H1 (cell line): ENCODE measurements at regions not wholly inside any gene's neighbourhood (a gene's known extent, or its start where the extent isn't known, plus 50 kb on each side); places are given as distances from the start of the nearest gene placed in this dataset.
"Not testable (repeated sequence)": the region's sequence is repeated elsewhere in the genome, so short reads cannot be mapped to it uniquely, and the experiment has no call there.

Experiments
- CTCF ChIA-PET: fragments of 300-600 bp; sonication (Branson Sonifier 250); formaldehyde crosslinking; loops from one replicate; lab custom pipeline; 2021; ENCODE audit not compliant: partially characterized antibody; lab: Charles Lee
- POLR2A ChIA-PET: fragments of 300-600 bp; sonication (Branson Sonifier 250); formaldehyde crosslinking; loops from one replicate; lab custom pipeline; 2021; ENCODE audit warnings: inconsistent platforms; ENCODE audit not compliant: partially characterized antibody; lab: Charles Lee
- DNase-seq, 2 experiments: peaks; one replicate each; pipeline versions ENCODE4 v3.0.0 to v3.0.0-alpha.2; 2010 to 2022; ENCODE audit warnings: low spot score in 2 of 2, low read depth in 1 of 2, mixed read lengths in 1 of 2
- FAIRE-seq: peaks from 2 replicates; lab custom pipeline; 2011; peaks lifted over from hg19 to GRCh38; lab: Jason Lieb, UNC
- H2AFZ ChIP-seq: 2 replicates; pipeline ENCODE4 v1.8.1; 2012; ENCODE audit warnings: low read length, inconsistent platforms
- H2AK5ac ChIP-seq: 2 replicates; pipeline ENCODE4 v1.6.1; 2013; ENCODE audit warnings: low read depth, low read length
- H2BK120ac ChIP-seq: replicated peaks from 2 replicates; pipeline ENCODE3; 2013; ENCODE audit warnings: low read depth, low read length, inconsistent platforms
- H2BK12ac ChIP-seq: 2 replicates; pipeline ENCODE4 v1.6.1; 2013; ENCODE audit warnings: low read depth, low read length
- H2BK15ac ChIP-seq: 2 replicates; pipeline ENCODE4 v1.6.1; 2013; ENCODE audit warnings: low read length
- H2BK20ac ChIP-seq: 2 replicates; pipeline ENCODE4 v1.6.1; 2013; ENCODE audit warnings: low read length
- H2BK5ac ChIP-seq: 2 replicates; pipeline ENCODE4 v1.6.1; 2013; ENCODE audit warnings: low read depth, low read length
- H3K14ac ChIP-seq: 2 replicates; pipeline ENCODE4 v1.6.1; 2013; ENCODE audit warnings: inconsistent platforms; ENCODE audit not compliant: insufficient read length
- H3K18ac ChIP-seq: 2 replicates; pipeline ENCODE4 v1.6.1; 2013; ENCODE audit warnings: low read length; ENCODE audit errors: extremely low read depth
- H3K23ac ChIP-seq: 2 replicates; pipeline ENCODE4 v1.6.1; 2013; ENCODE audit warnings: inconsistent platforms; ENCODE audit not compliant: insufficient read length
- H3K23me2 ChIP-seq: 2 replicates; pipeline ENCODE4 v1.6.1; 2013; ENCODE audit warnings: low read depth, low read length
- H3K27ac ChIP-seq: 2 replicates; pipeline ENCODE4 v1.6.1; 2011; ENCODE audit warnings: low read depth, low read length, inconsistent platforms
- H3K27me3 ChIP-seq, 4 experiments: replicated peaks in 1 of 4; 1 replicate in 1 of 4; 2 replicates in 3 of 4; pipeline versions ENCODE4 v1.6.1 to v1.8.1; 2011 to 2013; ENCODE audit warnings: low read length in 3 of 4, mild to moderate bottlenecking in 3 of 4, inconsistent platforms in 2 of 4, mixed read lengths in 2 of 4, moderate library complexity in 1 of 4; ENCODE audit not compliant: control insufficient read depth in 3 of 4, insufficient read depth in 3 of 4; ENCODE audit errors: extremely low read depth in 1 of 4
- H3K36me3 ChIP-seq, 4 experiments: 2 replicates each; pipeline versions ENCODE4 v1.6.1 to v1.8.1; 2011 to 2013; ENCODE audit warnings: mild to moderate bottlenecking in 4 of 4, low read length in 3 of 4, moderate library complexity in 2 of 4, control low read depth in 1 of 4, inconsistent platforms in 1 of 4; ENCODE audit not compliant: insufficient read depth in 4 of 4, control insufficient read depth in 2 of 4
- H3K4ac ChIP-seq: replicated peaks from 2 replicates; pipeline ENCODE3; 2013; ENCODE audit warnings: low read length, low read depth, mixed read lengths, inconsistent platforms; ENCODE audit not compliant: insufficient read length
- H3K4me1 ChIP-seq, 4 experiments: replicated peaks in 1 of 4; 1 replicate in 1 of 4; 2 replicates in 3 of 4; pipeline versions ENCODE4 v1.6.1 to v1.8.1; 2011 to 2013; ENCODE audit warnings: low read length in 3 of 4, inconsistent platforms in 2 of 4, mixed read lengths in 1 of 4; ENCODE audit not compliant: insufficient read depth in 4 of 4, control insufficient read depth in 3 of 4
- H3K4me2 ChIP-seq, 2 experiments: 2 replicates each; pipeline versions ENCODE4 v1.6.1 to v1.8.1; 2011 to 2013; ENCODE audit warnings: low read depth in 2 of 2, low read length in 2 of 2, control low read depth in 1 of 2, inconsistent platforms in 1 of 2, mild to moderate bottlenecking in 1 of 2; ENCODE audit not compliant: insufficient read depth in 1 of 2
- H3K4me3 ChIP-seq, 4 experiments: fragments of 200-600, 300-600 bp in 1 of 4; sonication (generic), shearing (Covaris generic), sonication (Bioruptor Twin) in 1 of 4; 2 replicates each; pipeline versions ENCODE4 v1.5.1 to v1.8.1; 2011 to 2016; ENCODE audit warnings: low read length in 4 of 4, low read depth in 3 of 4, control low read depth in 2 of 4, inconsistent platforms in 2 of 4, mild to moderate bottlenecking in 2 of 4, mixed read lengths in 1 of 4, moderate library complexity in 1 of 4; ENCODE audit not compliant: insufficient read depth in 2 of 4; ENCODE audit errors: extremely low read depth in 1 of 4
- H3K56ac ChIP-seq: replicated peaks from 2 replicates; pipeline ENCODE3; 2013; ENCODE audit warnings: low read depth, mild to moderate bottlenecking, mixed read lengths, low read length, inconsistent platforms; ENCODE audit not compliant: insufficient read length
- H3K79me1 ChIP-seq: 2 replicates; pipeline ENCODE4 v1.6.1; 2013; ENCODE audit warnings: low read depth, low read length, control low read depth
- H3K79me2 ChIP-seq, 2 experiments: 2 replicates each; pipeline versions ENCODE4 v1.6.1 to v1.8.1; 2012 to 2013; ENCODE audit warnings: low read length in 2 of 2, mild to moderate bottlenecking in 2 of 2, inconsistent platforms in 1 of 2; ENCODE audit not compliant: insufficient read depth in 2 of 2, control insufficient read depth in 1 of 2
- H3K9ac ChIP-seq, 4 experiments: replicated peaks in 1 of 4; 1 replicate in 1 of 4; 2 replicates in 3 of 4; pipeline versions ENCODE4 v1.6.1 to v1.8.1; 2011 to 2013; ENCODE audit warnings: low read depth in 3 of 4, low read length in 3 of 4, control low read depth in 2 of 4, mild to moderate bottlenecking in 2 of 4, moderate library complexity in 2 of 4, inconsistent platforms in 1 of 4; ENCODE audit errors: extremely low read depth in 1 of 4
- H3K9me3 ChIP-seq, 2 experiments: 2 replicates each; pipeline versions ENCODE4 v1.6.1 to v1.8.1; 2012 to 2013; ENCODE audit warnings: mild to moderate bottlenecking in 2 of 2, moderate library complexity in 2 of 2, control low read depth in 1 of 2, inconsistent platforms in 1 of 2, low read depth in 1 of 2, low read length in 1 of 2, mixed read lengths in 1 of 2; ENCODE audit not compliant: insufficient read depth in 2 of 2
- H4K20me1 ChIP-seq, 2 experiments: replicated peaks in 1 of 2; 2 replicates each; pipeline versions ENCODE3 to v1.8.1; 2011 to 2013; ENCODE audit warnings: inconsistent platforms in 2 of 2, low read length in 2 of 2, mild to moderate bottlenecking in 1 of 2; ENCODE audit not compliant: insufficient read depth in 2 of 2, control insufficient read depth in 1 of 2
- H4K5ac ChIP-seq: 2 replicates; pipeline ENCODE4 v1.6.1; 2013; ENCODE audit warnings: low read length, low read depth, mixed read lengths, inconsistent platforms; ENCODE audit not compliant: insufficient read length
- H4K8ac ChIP-seq: 2 replicates; pipeline ENCODE4 v1.8.0; 2013; ENCODE audit warnings: mild to moderate bottlenecking, moderate library complexity, low read length, inconsistent platforms; ENCODE audit not compliant: insufficient read depth; ENCODE audit errors: extremely low read depth
- H4K91ac ChIP-seq: replicated peaks from 2 replicates; pipeline ENCODE3; 2013; ENCODE audit warnings: low read length, mixed read lengths, inconsistent platforms; ENCODE audit not compliant: insufficient read length
- WGBS, 2 experiments: shearing (Covaris generic) in 1 of 2; methylation state at CpG; one replicate each; pipeline versions ENCODE4 v1.1.6 to v1.1.7; 2013 to 2015; ENCODE audit warnings: low lambda C conversion rate in 2 of 2, mixed read lengths in 2 of 2, inconsistent platforms in 1 of 2, low coverage in 1 of 2, missing lambda C conversion rate in 1 of 2; ENCODE audit not compliant: insufficient replicate concordance in 2 of 2, insufficient coverage in 1 of 2, insufficient read length in 1 of 2; ENCODE audit errors: extremely low coverage in 1 of 2, missing lambda C conversion rate in 1 of 2; 5-methylcytosine and 5-hydroxymethylcytosine counted together

GRCh38 chr6:140373728-140374127 is 999.3 kb upstream of the CITED2 start:
- H3K4me1 ChIP-seq, H4K5ac ChIP-seq, H3K23ac ChIP-seq, H2AFZ ChIP-seq, H3K27ac ChIP-seq, H3K23me2 ChIP-seq, H3K4ac ChIP-seq, H4K91ac ChIP-seq, POLR2A ChIA-PET, H2BK12ac ChIP-seq, H2BK5ac ChIP-seq, H2BK120ac ChIP-seq, H4K20me1 ChIP-seq, H3K27me3 ChIP-seq, FAIRE-seq, H3K9ac ChIP-seq, H2AK5ac ChIP-seq, H3K18ac ChIP-seq, H4K8ac ChIP-seq, H2BK15ac ChIP-seq, H3K36me3 ChIP-seq, H3K4me2 ChIP-seq, H3K79me2 ChIP-seq, H3K4me3 ChIP-seq, DNase-seq, H3K79me1 ChIP-seq, H3K14ac ChIP-seq, H3K56ac ChIP-seq, H2BK20ac ChIP-seq: not testable (repeated sequence)
- H3K9me3 ChIP-seq = peaks cover 0 to 12% of the 10 kb centered on the region in 2 experiments; a peak in 1 of 4 replicates
- 90% methylated on average over 8 of the region's 24 CpGs; no CpG with 5 or more reads in 1 of the 2 experiments for WGBS, 2 experiments
- CTCF ChIA-PET = interaction anchor here (0.6 kb wide), 1 partner anchor 219 kb away, joined by 3 read pairs; no protein-coding TSS in a partner anchor
